ENCODE measurements at regions not wholly inside any gene's neighbourhood (a gene's known extent, or its start where the extent isn't known, plus 50 kb on each side); places are given as distances from the start of the nearest gene placed in this dataset.
A peak's percentile ranks its signal among the peaks of the same experiment; 100 is the strongest.

DNA sequence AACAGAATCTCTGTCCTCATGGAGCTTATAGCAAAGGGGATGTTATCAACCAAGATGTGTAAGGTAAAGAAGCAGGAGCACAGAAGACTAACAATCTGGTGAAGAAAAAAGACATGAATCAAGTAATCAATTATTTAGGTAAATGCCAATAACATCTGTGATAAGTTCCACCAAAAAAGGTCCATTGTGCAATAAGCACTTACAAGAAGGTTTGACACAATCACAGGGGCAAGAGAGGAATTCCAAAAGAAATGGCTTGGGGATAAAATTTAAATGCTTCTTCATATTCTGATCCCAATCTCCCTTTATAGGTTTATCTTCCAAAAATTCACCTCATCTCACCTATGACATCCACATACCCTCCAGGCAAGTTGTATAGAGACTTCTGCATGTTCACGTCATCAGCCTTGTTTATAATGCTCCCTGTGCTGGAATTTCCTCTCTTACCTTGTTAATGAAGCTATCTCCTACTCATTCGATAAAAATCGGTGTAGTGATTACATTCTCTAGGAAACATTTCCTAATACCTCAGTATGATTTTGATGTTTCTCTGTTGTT is 53.6 kb upstream of the DPT start:
- DNase-seq (ENCODE audit: insufficient read length, low spot score) (no peak), FAIRE-seq (peak; percentile 88)
- TF ChIP-seq, protein P1, sequence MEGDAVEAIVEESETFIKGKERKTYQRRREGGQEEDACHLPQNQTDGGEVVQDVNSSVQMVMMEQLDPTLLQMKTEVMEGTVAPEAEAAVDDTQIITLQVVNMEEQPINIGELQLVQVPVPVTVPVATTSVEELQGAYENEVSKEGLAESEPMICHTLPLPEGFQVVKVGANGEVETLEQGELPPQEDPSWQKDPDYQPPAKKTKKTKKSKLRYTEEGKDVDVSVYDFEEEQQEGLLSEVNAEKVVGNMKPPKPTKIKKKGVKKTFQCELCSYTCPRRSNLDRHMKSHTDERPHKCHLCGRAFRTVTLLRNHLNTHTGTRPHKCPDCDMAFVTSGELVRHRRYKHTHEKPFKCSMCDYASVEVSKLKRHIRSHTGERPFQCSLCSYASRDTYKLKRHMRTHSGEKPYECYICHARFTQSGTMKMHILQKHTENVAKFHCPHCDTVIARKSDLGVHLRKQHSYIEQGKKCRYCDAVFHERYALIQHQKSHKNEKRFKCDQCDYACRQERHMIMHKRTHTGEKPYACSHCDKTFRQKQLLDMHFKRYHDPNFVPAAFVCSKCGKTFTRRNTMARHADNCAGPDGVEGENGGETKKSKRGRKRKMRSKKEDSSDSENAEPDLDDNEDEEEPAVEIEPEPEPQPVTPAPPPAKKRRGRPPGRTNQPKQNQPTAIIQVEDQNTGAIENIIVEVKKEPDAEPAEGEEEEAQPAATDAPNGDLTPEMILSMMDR (IDR thresholded peaks at IDR 0.05; ENCODE audit: insufficient read depth, missing control alignments) = no peak

DNA sequence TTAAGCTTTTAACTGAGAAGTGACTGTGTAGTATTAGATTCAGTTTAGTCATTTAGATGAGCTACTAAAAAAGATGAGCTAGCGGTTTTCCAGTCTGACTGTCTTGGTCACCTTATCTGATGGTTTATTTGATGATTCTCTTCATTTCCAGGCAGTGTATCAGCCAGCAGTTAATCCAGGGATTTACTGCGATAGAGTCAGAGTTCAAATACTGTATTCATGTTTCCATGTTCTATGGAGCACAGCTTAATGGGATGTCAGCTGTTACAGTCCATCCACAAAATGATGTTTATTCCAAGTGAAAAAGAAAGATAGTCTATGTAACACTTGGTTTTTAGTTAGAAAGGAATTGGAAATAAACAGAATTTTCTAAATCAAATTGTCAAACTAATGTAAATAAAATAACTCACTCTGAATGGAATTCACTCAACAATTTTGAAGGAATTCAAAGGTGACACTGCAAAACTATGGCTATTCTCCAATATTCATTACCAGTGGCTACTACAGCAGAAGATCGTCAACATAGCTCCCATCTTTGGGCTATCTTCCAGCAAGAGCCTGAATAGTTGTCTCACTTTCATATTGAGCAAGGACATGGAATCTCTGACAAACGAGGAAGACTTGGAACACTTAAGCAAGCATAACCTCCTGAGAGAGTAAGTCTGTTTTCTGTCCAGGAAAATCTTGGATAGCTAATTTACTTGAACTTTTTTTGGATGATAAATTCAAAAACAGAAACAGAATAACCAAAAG is 54.6 kb upstream of the DPT start:
- TF ChIP-seq, protein P1 (IDR thresholded peaks at IDR 0.05; ENCODE audit: insufficient read depth, missing control alignments) = no peak
- no peak for DNase-seq (ENCODE audit: insufficient read length, low spot score)
- FAIRE-seq = peak; percentile 16

DNA sequence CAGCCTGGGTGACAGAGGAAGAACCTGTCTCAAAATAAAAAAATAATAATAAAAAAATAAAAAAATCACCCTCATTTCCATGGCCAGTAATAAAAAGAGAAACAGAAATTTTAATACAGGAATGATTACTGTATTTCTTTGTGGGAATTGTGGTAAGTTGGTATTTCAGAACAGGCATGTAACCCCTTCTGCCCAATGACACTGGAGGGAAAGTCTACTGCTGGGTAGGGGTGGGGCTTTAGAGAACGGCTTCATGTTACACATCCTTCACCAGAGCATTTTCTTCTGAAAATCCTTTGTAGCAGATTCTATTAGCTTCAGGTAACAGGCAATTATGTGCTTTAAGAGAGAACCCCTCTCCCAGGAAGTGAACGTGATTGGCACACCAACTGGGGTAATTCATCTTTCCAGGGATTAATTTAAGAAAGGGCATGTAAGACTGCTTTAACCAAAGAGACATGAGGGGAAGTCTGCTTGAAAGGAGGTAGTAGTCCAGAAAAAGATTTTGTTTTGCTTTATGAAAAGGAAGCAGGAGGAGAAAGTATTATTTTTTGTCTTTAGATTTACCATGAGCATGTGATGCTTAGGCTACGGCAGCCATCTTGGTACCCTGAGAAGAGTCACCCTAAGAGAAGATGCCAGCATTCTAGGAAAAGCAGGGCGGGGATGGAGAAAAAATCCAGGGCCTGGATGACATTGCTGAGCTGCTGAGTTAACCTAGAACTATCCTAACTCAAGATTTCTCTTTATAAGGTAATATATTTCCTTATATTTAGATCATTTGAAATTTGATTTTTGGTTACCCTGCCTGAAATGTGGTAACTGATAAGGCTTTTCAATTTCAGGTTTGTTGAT is 57.7 kb upstream of the DPT start:
- DNase-seq (ENCODE audit: insufficient read length, low spot score) (no peak), FAIRE-seq (peak; percentile 35)
- TF ChIP-seq, protein P1 (IDR thresholded peaks at IDR 0.05; ENCODE audit: insufficient read depth, missing control alignments) = no peak

DNA sequence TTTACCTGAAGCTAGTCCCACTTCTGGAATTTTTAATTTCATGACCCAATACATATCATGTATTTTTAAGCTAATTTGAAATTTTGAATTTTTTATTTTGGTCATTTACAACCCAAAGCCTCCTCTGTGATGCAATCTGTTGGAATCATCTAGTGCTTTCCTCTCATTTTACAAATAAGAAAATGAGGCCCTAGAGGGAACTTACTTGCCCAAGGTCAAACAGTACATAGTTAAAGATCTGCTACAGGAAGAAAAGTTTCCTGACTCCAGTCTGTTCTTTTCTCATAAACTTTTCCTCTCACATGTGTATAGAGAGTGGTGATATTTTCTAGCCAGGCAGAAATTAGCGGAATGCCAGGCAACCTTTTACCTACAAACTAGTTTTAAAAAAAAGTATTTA is 59.3 kb upstream of the DPT start:
- FAIRE-seq (no peak), DNase-seq (ENCODE audit: insufficient read length, low spot score) (no peak)
- TF ChIP-seq, protein P1 (IDR thresholded peaks at IDR 0.05; ENCODE audit: insufficient read depth, missing control alignments) = no peak

DNA sequence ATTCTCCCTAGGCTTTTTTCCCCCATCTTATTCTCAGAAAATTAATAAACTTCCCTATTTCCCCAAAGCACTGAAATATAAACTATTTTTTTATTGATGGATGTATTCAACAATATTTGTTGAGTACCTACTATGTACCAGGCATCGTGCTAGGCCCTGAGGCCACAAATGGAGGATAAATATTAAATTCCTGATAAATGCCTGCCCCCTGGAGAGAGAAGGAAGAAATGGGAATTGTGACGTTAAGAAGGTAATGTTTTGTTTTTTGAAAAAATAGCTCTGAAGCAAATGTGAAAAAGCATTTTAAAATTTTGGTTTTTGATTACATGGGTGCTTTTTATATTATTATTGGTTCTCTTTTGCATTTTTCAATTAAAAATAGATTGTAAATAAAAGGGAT is 60.5 kb upstream of the DPT start:
- FAIRE-seq (no peak), DNase-seq (ENCODE audit: insufficient read length, low spot score) (no peak)
- TF ChIP-seq, protein P1 (IDR thresholded peaks at IDR 0.05; ENCODE audit: insufficient read depth, missing control alignments) = peak; percentile 36

DNA sequence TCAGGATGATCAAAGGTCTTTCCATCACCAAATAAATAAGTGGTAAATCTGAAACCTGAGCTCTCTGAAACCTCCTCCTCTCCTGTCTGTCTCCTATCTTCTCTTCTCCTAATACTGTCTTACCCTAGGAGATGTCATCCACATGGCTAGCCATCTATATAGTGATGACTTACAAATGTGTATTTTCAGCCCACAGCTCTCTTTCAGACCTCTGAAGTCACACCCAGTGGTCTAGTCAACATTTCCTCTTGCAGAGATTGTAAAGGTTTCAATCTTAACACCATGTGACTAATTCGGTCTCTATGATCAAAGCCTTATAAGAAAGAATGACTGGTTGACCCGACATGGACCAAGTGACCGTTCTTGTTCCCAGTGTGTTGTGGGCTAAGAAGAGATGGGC is 63.1 kb upstream of the DPT start:
- TF ChIP-seq, protein P1 (IDR thresholded peaks at IDR 0.05; ENCODE audit: insufficient read depth, missing control alignments) = no peak
- FAIRE-seq = no peak
- no peak for DNase-seq (ENCODE audit: insufficient read length, low spot score)
